WTC11 (cell line): ENCODE measurements at regions not wholly inside any gene's neighbourhood (a gene's known extent, or its start where the extent isn't known, plus 50 kb on each side); places are given as distances from the start of the nearest gene placed in this dataset.

Experiments used
- ATAC-seq: fragments of 200-7000 bp; cut with Tn5 transposase; 2 replicates; pipeline ENCODE4 v1.10.0; 2021; ENCODE audit warnings: mild to moderate bottlenecking, moderate library complexity
- CTCF ChIA-PET: fragments of 300-600 bp; sonication (Branson Sonifier 250); formaldehyde crosslinking; loops from one replicate; lab custom pipeline; 2021; ENCODE audit warnings: antibody characterized with exemption; lab: Charles Lee
- POLR2A ChIA-PET: fragments of 350-600 bp; sonication (Branson Sonifier 250); formaldehyde crosslinking; loops from one replicate; lab custom pipeline; 2021; ENCODE audit warnings: antibody characterized with exemption; lab: Charles Lee
- DNase-seq: peaks from one replicate; pipeline ENCODE4 v3.0.0; 2021; ENCODE audit warnings: low spot score
- H3K27ac Mint-ChIP-seq: 2 replicates; pipeline ENCODE4 v1.8.0; 2021; ENCODE audit warnings: mixed read lengths
- H3K27me3 Mint-ChIP-seq: 2 replicates; pipeline ENCODE4 v1.8.0; 2021; ENCODE audit warnings: low read depth, mild to moderate bottlenecking, moderate library complexity, mixed read lengths
- H3K36me3 Mint-ChIP-seq: 2 replicates; pipeline ENCODE4 v1.8.0; 2021; ENCODE audit warnings: mixed read lengths
- H3K4me1 Mint-ChIP-seq: 2 replicates; pipeline ENCODE4 v1.8.0; 2022; ENCODE audit warnings: mixed read lengths
- H3K4me3 Mint-ChIP-seq: 2 replicates; pipeline ENCODE4 v1.8.0; 2021; ENCODE audit warnings: mild to moderate bottlenecking, moderate library complexity, mixed read lengths
- H3K9me3 Mint-ChIP-seq: 2 replicates; pipeline ENCODE4 v1.8.0; 2021; ENCODE audit warnings: mixed read lengths
- CREB1 ChIP-seq: sonication (generic); formaldehyde crosslinking; IDR thresholded peaks from 2 replicates; pipeline ENCODE4 v1.8.0; 2023; ENCODE audit warnings: mild to moderate bottlenecking, missing genetic modification reagents
- GTF2I ChIP-seq: fragments of 250-450 bp; sonication (Bioruptor Pico); conservative IDR thresholded peaks from 2 replicates; pipeline ENCODE4 v1.4.0; 2021; ENCODE audit warnings: mild to moderate bottlenecking
- JAZF1 ChIP-seq: fragments of 250-450 bp; sonication (Bioruptor Pico); IDR thresholded peaks from 2 replicates; pipeline ENCODE4 v1.9.0; 2021; ENCODE audit warnings: moderate library complexity, mild to moderate bottlenecking, inconsistent platforms
- JUN ChIP-seq: sonication (generic); formaldehyde crosslinking; IDR thresholded peaks from 2 replicates; pipeline ENCODE4 v1.8.0; 2023; ENCODE audit warnings: mild to moderate bottlenecking, missing genetic modification reagents
- NR2C2 ChIP-seq: sonication (generic); formaldehyde crosslinking; IDR thresholded peaks from 2 replicates; pipeline ENCODE4 v1.8.0; 2022; ENCODE audit warnings: mild to moderate bottlenecking, missing genetic modification reagents
- SMAD3 ChIP-seq: sonication (generic); formaldehyde crosslinking; IDR thresholded peaks from 2 replicates; pipeline ENCODE4 v1.8.0; 2022; ENCODE audit warnings: missing genetic modification reagents, mild to moderate bottlenecking, borderline replicate concordance
- TP53 ChIP-seq: sonication (generic); formaldehyde crosslinking; IDR thresholded peaks from 2 replicates; pipeline ENCODE4 v1.8.1; 2023; ENCODE audit warnings: mild to moderate bottlenecking, missing genetic modification reagents
- ZNF121 ChIP-seq: sonication (generic); formaldehyde crosslinking; IDR thresholded peaks from 2 replicates; pipeline ENCODE4 v1.8.0; 2023; ENCODE audit warnings: missing genetic modification reagents
- ZNF263 ChIP-seq: sonication (generic); formaldehyde crosslinking; IDR thresholded peaks from 2 replicates; pipeline ENCODE4 v1.8.1; 2022; ENCODE audit warnings: low read depth, mild to moderate bottlenecking, moderate library complexity, missing genetic modification reagents
- ZNF423 ChIP-seq: fragments of 250-450 bp; sonication (Bioruptor Pico); IDR thresholded peaks from 2 replicates; pipeline ENCODE4 v2.1.2; 2022; ENCODE audit warnings: mild to moderate bottlenecking, moderate library complexity
- ZNF671 ChIP-seq: fragments of 250-450 bp; sonication (Bioruptor Pico); IDR thresholded peaks from 2 replicates; pipeline ENCODE4 v1.8.0; 2021; ENCODE audit warnings: mild to moderate bottlenecking
- TF ChIP-seq, protein P1 (sequence below): sonication (generic); formaldehyde crosslinking; IDR thresholded peaks from 2 replicates; pipeline ENCODE4 v1.8.0; 2022; ENCODE audit warnings: mild to moderate bottlenecking, missing genetic modification reagents
- TF ChIP-seq, protein P2 (sequence below): fragments of 250-450 bp; sonication (Bioruptor Pico); IDR thresholded peaks from 2 replicates; pipeline ENCODE4 v2.1.2; 2022; ENCODE audit warnings: mild to moderate bottlenecking, moderate library complexity
- TF ChIP-seq, protein P3 (sequence below): sonication (generic); formaldehyde crosslinking; conservative IDR thresholded peaks from 2 replicates; pipeline ENCODE4 v1.8.1; 2022; ENCODE audit warnings: mild to moderate bottlenecking, missing genetic modification reagents
- TF ChIP-seq, protein P4 (sequence below): sonication (generic); formaldehyde crosslinking; IDR thresholded peaks from 2 replicates; pipeline ENCODE4 v1.8.0; 2023; ENCODE audit warnings: missing genetic modification reagents
- TF ChIP-seq, protein P5 (sequence below): fragments of 250-450 bp; sonication (Bioruptor Pico); IDR thresholded peaks from 2 replicates; pipeline ENCODE4 v1.9.0; 2021; ENCODE audit warnings: mild to moderate bottlenecking
- TF ChIP-seq, protein P6 (sequence below): sonication (generic); formaldehyde crosslinking; IDR thresholded peaks from 2 replicates; pipeline ENCODE4 v1.8.0; 2022; ENCODE audit warnings: mild to moderate bottlenecking, missing genetic modification reagents
- TF ChIP-seq, protein P7 (sequence below): sonication (generic); formaldehyde crosslinking; IDR thresholded peaks from 2 replicates; pipeline ENCODE4 v1.8.1; 2022; ENCODE audit warnings: missing genetic modification reagents, borderline replicate concordance
- TF ChIP-seq, protein P8 (sequence below): sonication (generic); formaldehyde crosslinking; IDR thresholded peaks from 2 replicates; pipeline ENCODE4 v1.8.1; 2023; ENCODE audit warnings: mild to moderate bottlenecking, missing genetic modification reagents
- TF ChIP-seq, protein P9 (sequence below): fragments of 250-450 bp; sonication (Bioruptor Pico); IDR thresholded peaks from 2 replicates; pipeline ENCODE4 v1.8.0; 2021; ENCODE audit warnings: mild to moderate bottlenecking

DNA sequence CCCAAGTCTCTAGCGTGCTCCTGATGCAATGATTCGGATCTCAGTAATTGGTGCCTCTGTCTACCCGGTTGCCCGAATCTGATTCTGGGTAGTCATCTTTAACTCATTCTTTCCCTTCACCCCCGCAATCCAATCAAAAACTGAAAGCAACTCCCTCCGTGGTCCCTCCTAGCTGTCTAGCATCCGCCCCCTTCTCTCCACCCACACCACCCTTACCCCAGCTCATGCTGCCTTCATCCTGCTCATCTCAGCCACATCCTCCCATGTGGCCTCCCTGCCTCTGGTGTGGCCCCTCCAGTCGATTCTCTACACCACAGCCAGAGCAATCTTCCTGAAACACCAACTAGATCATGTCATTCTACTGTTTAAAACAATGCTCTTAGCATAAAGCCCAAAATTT lies 62.3 kb downstream of the TTC32 start:
- POLR2A ChIA-PET = no interaction called here
- DNase-seq = no peak
- TF ChIP-seq, protein P1, sequence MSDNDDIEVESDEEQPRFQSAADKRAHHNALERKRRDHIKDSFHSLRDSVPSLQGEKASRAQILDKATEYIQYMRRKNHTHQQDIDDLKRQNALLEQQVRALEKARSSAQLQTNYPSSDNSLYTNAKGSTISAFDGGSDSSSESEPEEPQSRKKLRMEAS (CRISPR knock-in tag) = no peak
- TF ChIP-seq JUN (CRISPR knock-in tag) = no peak
- TF ChIP-seq GTF2I (CRISPR knock-in tag) = no peak
- TF ChIP-seq JAZF1 (CRISPR knock-in tag) = no peak
- no peak for TF ChIP-seq TP53
- TF ChIP-seq, protein P2, sequence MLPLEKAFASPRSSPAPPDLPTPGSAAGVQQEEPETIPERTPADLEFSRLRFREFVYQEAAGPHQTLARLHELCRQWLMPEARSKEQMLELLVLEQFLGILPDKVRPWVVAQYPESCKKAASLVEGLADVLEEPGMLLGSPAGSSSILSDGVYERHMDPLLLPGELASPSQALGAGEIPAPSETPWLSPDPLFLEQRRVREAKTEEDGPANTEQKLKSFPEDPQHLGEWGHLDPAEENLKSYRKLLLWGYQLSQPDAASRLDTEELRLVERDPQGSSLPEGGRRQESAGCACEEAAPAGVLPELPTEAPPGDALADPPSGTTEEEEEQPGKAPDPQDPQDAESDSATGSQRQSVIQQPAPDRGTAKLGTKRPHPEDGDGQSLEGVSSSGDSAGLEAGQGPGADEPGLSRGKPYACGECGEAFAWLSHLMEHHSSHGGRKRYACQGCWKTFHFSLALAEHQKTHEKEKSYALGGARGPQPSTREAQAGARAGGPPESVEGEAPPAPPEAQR (CRISPR knock-in tag) = no peak
- no peak for TF ChIP-seq NR2C2 (CRISPR knock-in tag)
- TF ChIP-seq, protein P3, sequence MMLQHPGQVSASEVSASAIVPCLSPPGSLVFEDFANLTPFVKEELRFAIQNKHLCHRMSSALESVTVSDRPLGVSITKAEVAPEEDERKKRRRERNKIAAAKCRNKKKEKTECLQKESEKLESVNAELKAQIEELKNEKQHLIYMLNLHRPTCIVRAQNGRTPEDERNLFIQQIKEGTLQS (CRISPR knock-in tag) = no peak
- TF ChIP-seq, protein P4, sequence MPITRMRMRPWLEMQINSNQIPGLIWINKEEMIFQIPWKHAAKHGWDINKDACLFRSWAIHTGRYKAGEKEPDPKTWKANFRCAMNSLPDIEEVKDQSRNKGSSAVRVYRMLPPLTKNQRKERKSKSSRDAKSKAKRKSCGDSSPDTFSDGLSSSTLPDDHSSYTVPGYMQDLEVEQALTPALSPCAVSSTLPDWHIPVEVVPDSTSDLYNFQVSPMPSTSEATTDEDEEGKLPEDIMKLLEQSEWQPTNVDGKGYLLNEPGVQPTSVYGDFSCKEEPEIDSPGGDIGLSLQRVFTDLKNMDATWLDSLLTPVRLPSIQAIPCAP = no peak
- TF ChIP-seq, protein P5, sequence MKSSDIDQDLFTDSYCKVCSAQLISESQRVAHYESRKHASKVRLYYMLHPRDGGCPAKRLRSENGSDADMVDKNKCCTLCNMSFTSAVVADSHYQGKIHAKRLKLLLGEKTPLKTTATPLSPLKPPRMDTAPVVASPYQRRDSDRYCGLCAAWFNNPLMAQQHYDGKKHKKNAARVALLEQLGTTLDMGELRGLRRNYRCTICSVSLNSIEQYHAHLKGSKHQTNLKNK (CRISPR knock-in tag) = no peak
- no peak for TF ChIP-seq ZNF263 (CRISPR knock-in tag)
- TF ChIP-seq CREB1 (CRISPR knock-in tag) = no peak
- TF ChIP-seq, protein P6, sequence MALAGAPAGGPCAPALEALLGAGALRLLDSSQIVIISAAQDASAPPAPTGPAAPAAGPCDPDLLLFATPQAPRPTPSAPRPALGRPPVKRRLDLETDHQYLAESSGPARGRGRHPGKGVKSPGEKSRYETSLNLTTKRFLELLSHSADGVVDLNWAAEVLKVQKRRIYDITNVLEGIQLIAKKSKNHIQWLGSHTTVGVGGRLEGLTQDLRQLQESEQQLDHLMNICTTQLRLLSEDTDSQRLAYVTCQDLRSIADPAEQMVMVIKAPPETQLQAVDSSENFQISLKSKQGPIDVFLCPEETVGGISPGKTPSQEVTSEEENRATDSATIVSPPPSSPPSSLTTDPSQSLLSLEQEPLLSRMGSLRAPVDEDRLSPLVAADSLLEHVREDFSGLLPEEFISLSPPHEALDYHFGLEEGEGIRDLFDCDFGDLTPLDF (CRISPR knock-in tag) = no peak
- TF ChIP-seq, protein P7, sequence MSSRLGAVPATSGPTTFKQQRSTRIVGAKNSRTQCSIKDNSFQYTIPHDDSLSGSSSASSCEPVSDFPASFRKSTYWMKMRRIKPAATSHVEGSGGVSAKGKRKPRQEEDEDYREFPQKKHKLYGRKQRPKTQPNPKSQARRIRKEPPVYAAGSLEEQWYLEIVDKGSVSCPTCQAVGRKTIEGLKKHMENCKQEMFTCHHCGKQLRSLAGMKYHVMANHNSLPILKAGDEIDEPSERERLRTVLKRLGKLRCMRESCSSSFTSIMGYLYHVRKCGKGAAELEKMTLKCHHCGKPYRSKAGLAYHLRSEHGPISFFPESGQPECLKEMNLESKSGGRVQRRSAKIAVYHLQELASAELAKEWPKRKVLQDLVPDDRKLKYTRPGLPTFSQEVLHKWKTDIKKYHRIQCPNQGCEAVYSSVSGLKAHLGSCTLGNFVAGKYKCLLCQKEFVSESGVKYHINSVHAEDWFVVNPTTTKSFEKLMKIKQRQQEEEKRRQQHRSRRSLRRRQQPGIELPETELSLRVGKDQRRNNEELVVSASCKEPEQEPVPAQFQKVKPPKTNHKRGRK (CRISPR knock-in tag) = no peak
- TF ChIP-seq, protein P8, sequence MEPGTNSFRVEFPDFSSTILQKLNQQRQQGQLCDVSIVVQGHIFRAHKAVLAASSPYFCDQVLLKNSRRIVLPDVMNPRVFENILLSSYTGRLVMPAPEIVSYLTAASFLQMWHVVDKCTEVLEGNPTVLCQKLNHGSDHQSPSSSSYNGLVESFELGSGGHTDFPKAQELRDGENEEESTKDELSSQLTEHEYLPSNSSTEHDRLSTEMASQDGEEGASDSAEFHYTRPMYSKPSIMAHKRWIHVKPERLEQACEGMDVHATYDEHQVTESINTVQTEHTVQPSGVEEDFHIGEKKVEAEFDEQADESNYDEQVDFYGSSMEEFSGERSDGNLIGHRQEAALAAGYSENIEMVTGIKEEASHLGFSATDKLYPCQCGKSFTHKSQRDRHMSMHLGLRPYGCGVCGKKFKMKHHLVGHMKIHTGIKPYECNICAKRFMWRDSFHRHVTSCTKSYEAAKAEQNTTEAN (CRISPR knock-in tag) = no peak
- TF ChIP-seq, protein P9, sequence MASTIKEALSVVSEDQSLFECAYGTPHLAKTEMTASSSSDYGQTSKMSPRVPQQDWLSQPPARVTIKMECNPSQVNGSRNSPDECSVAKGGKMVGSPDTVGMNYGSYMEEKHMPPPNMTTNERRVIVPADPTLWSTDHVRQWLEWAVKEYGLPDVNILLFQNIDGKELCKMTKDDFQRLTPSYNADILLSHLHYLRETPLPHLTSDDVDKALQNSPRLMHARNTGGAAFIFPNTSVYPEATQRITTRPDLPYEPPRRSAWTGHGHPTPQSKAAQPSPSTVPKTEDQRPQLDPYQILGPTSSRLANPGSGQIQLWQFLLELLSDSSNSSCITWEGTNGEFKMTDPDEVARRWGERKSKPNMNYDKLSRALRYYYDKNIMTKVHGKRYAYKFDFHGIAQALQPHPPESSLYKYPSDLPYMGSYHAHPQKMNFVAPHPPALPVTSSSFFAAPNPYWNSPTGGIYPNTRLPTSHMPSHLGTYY (CRISPR knock-in tag) = no peak
- TF ChIP-seq ZNF121 (CRISPR knock-in tag) = no peak
- TF ChIP-seq ZNF671 (CRISPR knock-in tag) = no peak
- no peak for TF ChIP-seq ZNF423 (CRISPR knock-in tag)
- TF ChIP-seq SMAD3 (CRISPR knock-in tag) = no peak
- TF ChIP-seq, all 79 proteins: peak for 0
- CTCF ChIA-PET = interaction anchor here (1.6 kb wide), 1 partner anchor 12 kb away, joined by 3 read pairs; no protein-coding TSS in a partner anchor
- H3K4me3 Mint-ChIP-seq = no peak overlapping the region
- H3K9me3 Mint-ChIP-seq = no peaks in the 10 kb centered on the region
- ATAC-seq = no peak
- no peaks in the 10 kb centered on the region for H3K36me3 Mint-ChIP-seq
- H3K4me1 Mint-ChIP-seq = no peaks in the 10 kb centered on the region
- H3K27me3 Mint-ChIP-seq = peaks cover 2% of the 10 kb centered on the region; the same call in 1 of the 2 replicates
- H3K27ac Mint-ChIP-seq = no peak overlapping the region
